ENCODE measurements at regions not wholly inside any gene's neighbourhood (a gene's known extent, or its start where the extent isn't known, plus 50 kb on each side); places are given as distances from the start of the nearest gene placed in this dataset.

DNA sequence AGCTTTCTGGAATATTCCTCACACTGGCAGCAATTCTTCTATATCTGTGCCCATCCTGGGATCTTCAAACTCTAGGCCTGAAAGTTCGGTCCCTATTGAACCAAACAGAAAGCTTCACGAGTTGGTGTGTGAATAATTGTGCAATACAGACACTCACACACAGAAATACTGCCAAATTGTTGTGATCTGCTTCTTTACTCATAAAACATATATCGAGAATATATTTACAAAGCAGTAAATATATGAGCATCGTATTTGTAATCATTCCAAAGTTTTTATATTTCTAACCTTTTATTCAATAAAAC, 56.6 kb upstream of the BEX4 start:
- peak; percentile 73 for FAIRE-seq

- peak; percentile 96 for FAIRE-seq
Observed at GRCh38 chrX:103157496-103158316, 57.2 kb upstream of the BEX4 start.

GRCh38 chrX:103155201-103155600, 59.7 kb upstream of the BEX4 start:
- FAIRE-seq: no peak

DNA sequence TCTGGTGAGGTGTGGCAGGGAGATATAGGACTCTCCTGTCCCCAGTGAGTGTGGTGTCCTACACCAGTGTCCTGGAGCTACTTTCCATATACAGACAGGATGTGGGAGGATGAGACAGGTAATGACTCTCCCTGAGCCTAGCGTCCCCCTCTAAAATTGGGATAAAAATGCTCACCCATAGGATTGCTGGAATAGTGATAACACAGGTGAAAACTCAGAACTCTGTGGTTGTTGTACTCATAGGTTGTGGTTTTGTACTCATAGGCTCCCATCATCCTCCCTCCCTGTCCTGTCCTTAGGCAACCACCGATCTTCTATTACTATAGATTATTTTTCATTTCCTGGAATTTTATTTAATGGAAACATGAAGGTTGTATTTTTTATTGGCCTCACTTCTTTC, 60.7 kb upstream of the NXF3 start:
- FAIRE-seq: no peak

DNA sequence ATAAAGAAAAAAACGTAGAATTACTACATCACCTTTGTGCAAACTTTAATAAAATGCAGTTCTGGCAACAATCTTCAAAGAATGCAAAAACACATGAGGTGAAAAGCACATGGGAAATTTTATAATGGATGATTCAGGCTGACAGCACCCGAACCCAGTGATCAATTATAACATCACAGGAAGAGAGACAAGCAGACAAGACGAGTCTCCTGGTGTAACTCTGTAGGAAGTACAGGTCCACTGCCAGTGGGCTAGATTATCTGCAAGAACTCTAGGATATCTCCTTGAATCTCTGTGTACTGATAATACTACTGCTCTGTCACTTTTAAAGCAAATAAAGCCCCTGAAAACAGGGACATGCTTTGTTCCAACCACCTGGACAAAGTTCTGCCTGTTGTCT, 58.9 kb upstream of the NXF3 start:
- no peak for FAIRE-seq

DNA sequence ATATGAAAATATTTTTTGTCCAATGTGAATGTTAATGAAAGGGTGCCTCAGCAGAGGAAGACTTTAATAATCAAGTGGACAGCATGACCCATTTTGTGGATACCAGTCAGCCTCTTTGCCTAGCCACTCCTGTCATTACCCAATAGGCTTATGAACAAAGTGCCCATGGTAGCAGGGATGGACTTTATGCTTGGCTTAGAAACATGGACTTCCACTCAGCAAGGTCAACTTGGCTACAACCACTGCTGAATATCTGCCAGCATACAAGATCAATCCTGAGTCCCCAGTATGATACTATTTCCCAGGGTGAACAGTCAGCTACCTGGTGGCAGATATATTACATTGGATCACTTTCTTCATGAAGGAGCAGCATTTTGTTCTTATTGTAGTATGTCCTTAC, 56.7 kb upstream of the NXF3 start:
- FAIRE-seq: no peak

DNA sequence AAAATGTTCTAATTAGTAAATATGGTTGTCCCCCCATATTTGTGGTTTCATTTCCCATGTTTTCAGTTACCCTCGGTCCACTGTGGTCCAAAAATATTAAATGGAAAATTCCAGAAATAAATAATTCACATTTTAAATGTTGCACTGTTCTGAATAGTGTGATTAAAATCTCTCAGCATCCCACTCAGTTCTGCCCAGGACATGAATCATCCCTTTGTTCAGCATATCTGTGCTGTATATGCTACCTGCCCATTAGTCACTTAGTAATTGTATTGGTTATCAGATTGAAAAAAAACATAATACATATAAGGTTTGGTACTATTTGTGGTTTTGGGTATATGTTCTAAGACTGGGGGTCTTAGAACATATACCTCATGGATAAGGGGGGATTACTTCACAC, 55.1 kb upstream of the NXF3 start:
- no peak for FAIRE-seq

Data from G401.6 (cell line).